Panc1 (cell line): ENCODE measurements at regions not wholly inside any gene's neighbourhood (a gene's known extent, or its start where the extent isn't known, plus 50 kb on each side); places are given as distances from the start of the nearest gene placed in this dataset.

Source experiments
- ATAC-seq: fragments of 200-7000 bp; cut with Tn5 transposase; 2 replicates; pipeline ENCODE4 v1.9.1; 2020; ENCODE audit warnings: mild to moderate bottlenecking, moderate library complexity
- BruUV-seq: library from RNA; stranded (reverse); fragments of 400-500 nt; replicated peaks from 2 replicates; lab custom pipeline; 2021; lab: Mats Ljungman, UMichigan
- CTCF ChIA-PET: fragments of 300-600 bp; sonication (Branson Sonifier 250); formaldehyde crosslinking; loops from one replicate; lab custom pipeline; 2022; ENCODE audit warnings: antibody characterized with exemption; lab: Charles Lee
- POLR2A ChIA-PET: fragments of 300-600 bp; sonication (Branson Sonifier 250); formaldehyde crosslinking; loops from one replicate; lab custom pipeline; 2022; ENCODE audit warnings: antibody characterized with exemption; lab: Charles Lee
- DNase-seq: peaks from one replicate; pipeline ENCODE4 v3.0.0-alpha.2; 2010; ENCODE audit warnings: low read depth, low spot score
- H3K27ac ChIP-seq: 2 replicates; pipeline ENCODE4 v1.5.1; 2011; ENCODE audit warnings: mild to moderate bottlenecking, low read length, inconsistent platforms
- H3K27me3 ChIP-seq: fragments of 200-500 bp; sonication (Bioruptor generic); 2 replicates; pipeline ENCODE4 v1.6.0; 2014; ENCODE audit warnings: low read length, inconsistent platforms; ENCODE audit not compliant: control insufficient read depth, insufficient read depth
- H3K36me3 ChIP-seq: fragments of 200-500 bp; sonication (Bioruptor generic); 2 replicates; pipeline ENCODE4 v1.5.1; 2014; ENCODE audit warnings: inconsistent platforms, mild to moderate bottlenecking, low read length, moderate library complexity; ENCODE audit not compliant: control insufficient read depth, insufficient read depth
- H3K4me1 ChIP-seq: 2 replicates; pipeline ENCODE4 v1.5.1; 2011; ENCODE audit warnings: inconsistent platforms, mild to moderate bottlenecking, low read length, moderate library complexity; ENCODE audit not compliant: control insufficient read depth, insufficient read depth
- H3K4me3 ChIP-seq, 2 experiments: 2 replicates each; pipeline ENCODE4 v1.5.1; 2011 to 2012; ENCODE audit warnings: low read depth in 2 of 2, low read length in 2 of 2, mild to moderate bottlenecking in 2 of 2, inconsistent platforms in 1 of 2, moderate library complexity in 1 of 2
- H3K9me3 ChIP-seq: fragments of 200-500 bp; sonication (Bioruptor generic); 2 replicates; pipeline ENCODE4 v1.5.1; 2014; ENCODE audit warnings: low read depth, mild to moderate bottlenecking, inconsistent platforms, low read length, moderate library complexity; ENCODE audit not compliant: control insufficient read depth, insufficient read depth
- POLR2AphosphoS5 ChIP-seq: IDR thresholded peaks from 2 replicates; pipeline ENCODE4 v1.6.1; 2012; ENCODE audit warnings: mild to moderate bottlenecking, low read depth, low read length, moderate library complexity
- SIN3A ChIP-seq: IDR thresholded peaks from 2 replicates; pipeline ENCODE4 v1.6.1; 2012; ENCODE audit warnings: low read depth, mild to moderate bottlenecking, low read length, moderate library complexity, borderline replicate concordance; ENCODE audit not compliant: insufficient read depth
- TCF7L2 ChIP-seq: IDR thresholded peaks from 2 replicates; pipeline ENCODE4 v1.6.1; 2011; ENCODE audit warnings: mild to moderate bottlenecking, low read depth, low read length, inconsistent platforms
- in situ Hi-C: cut with HindIII; loops from 2 replicates; pipeline ENCODE4 v1.10.0; 2016; ENCODE audit warnings: low sequenced_read_pairs, low pct_unique_long_range_greater_than_20kb
- intact Hi-C: fragments of 100-400 bp; cut with micrococcal nuclease; formaldehyde crosslinking; loops from one replicate; pipeline ENCODE4 v1.10.0; 2022; ENCODE audit not compliant: unreplicated experiment
- TF ChIP-seq, protein P1 (sequence below): fragments of 450-650 bp; IDR thresholded peaks from 2 replicates; pipeline ENCODE4 v1.5.1; 2017; ENCODE audit warnings: mild to moderate bottlenecking
- TF ChIP-seq, protein P2 (sequence below), 2 experiments: IDR thresholded peaks; 2 replicates each; pipeline ENCODE4 v1.6.1; 2011 to 2012; ENCODE audit warnings: low read depth in 2 of 2, control low read depth in 1 of 2, low read length in 1 of 2, mild to moderate bottlenecking in 1 of 2, moderate library complexity in 1 of 2; ENCODE audit not compliant: insufficient read depth in 1 of 2

DNA sequence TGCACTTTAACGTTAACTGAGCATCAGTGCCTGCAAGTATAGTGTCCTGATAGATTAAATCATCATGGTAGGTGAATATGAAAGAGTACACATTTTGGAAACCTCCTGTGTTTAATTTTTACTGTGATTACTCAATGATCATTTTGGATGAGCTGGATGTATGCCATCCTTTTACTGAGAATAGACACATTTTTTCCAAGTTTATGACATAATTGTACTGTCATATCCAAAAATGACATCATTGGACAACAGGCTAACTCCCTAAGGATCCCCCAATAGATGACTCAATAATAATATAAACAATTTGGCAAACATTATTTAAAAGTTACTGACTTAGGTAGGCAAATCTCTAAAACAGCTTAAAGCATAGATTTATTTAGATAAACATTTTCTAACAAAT, 410.8 kb upstream of the REG3G start:
- Histone ChIP-seq H3K27ac (no peak overlapping the region), H3K36me3 (no peaks in the 10 kb centered on the region), H3K4me1 (no peaks in the 10 kb centered on the region), H3K27me3 (no peaks in the 10 kb centered on the region), H3K9me3 (no peaks in the 10 kb centered on the region), H3K4me3 (no peak overlapping the region)
- DNase-seq (no peak), ATAC-seq (no peak)
- intact Hi-C loops, result no loop called here
- in situ Hi-C loops, result no loop called here
- POLR2A ChIA-PET, result no interaction called here
- BruUV-seq, result no TSS peak
- CTCF ChIA-PET, result no interaction called here
- no peak for TF ChIP-seq SIN3A
- TF ChIP-seq TCF7L2, result no peak
- TF ChIP-seq, protein P1, sequence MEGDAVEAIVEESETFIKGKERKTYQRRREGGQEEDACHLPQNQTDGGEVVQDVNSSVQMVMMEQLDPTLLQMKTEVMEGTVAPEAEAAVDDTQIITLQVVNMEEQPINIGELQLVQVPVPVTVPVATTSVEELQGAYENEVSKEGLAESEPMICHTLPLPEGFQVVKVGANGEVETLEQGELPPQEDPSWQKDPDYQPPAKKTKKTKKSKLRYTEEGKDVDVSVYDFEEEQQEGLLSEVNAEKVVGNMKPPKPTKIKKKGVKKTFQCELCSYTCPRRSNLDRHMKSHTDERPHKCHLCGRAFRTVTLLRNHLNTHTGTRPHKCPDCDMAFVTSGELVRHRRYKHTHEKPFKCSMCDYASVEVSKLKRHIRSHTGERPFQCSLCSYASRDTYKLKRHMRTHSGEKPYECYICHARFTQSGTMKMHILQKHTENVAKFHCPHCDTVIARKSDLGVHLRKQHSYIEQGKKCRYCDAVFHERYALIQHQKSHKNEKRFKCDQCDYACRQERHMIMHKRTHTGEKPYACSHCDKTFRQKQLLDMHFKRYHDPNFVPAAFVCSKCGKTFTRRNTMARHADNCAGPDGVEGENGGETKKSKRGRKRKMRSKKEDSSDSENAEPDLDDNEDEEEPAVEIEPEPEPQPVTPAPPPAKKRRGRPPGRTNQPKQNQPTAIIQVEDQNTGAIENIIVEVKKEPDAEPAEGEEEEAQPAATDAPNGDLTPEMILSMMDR, result no peak
- TF ChIP-seq, protein P2, sequence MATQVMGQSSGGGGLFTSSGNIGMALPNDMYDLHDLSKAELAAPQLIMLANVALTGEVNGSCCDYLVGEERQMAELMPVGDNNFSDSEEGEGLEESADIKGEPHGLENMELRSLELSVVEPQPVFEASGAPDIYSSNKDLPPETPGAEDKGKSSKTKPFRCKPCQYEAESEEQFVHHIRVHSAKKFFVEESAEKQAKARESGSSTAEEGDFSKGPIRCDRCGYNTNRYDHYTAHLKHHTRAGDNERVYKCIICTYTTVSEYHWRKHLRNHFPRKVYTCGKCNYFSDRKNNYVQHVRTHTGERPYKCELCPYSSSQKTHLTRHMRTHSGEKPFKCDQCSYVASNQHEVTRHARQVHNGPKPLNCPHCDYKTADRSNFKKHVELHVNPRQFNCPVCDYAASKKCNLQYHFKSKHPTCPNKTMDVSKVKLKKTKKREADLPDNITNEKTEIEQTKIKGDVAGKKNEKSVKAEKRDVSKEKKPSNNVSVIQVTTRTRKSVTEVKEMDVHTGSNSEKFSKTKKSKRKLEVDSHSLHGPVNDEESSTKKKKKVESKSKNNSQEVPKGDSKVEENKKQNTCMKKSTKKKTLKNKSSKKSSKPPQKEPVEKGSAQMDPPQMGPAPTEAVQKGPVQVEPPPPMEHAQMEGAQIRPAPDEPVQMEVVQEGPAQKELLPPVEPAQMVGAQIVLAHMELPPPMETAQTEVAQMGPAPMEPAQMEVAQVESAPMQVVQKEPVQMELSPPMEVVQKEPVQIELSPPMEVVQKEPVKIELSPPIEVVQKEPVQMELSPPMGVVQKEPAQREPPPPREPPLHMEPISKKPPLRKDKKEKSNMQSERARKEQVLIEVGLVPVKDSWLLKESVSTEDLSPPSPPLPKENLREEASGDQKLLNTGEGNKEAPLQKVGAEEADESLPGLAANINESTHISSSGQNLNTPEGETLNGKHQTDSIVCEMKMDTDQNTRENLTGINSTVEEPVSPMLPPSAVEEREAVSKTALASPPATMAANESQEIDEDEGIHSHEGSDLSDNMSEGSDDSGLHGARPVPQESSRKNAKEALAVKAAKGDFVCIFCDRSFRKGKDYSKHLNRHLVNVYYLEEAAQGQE (IDR thresholded peaks at IDR 0.05; ENCODE audit: insufficient read depth in 1 of 2, low read depth in 2 of 2, low read length in 1 of 2), result no peak
- no peak for TF ChIP-seq POLR2AphosphoS5

- TF ChIP-seq SIN3A, result no peak
- TF ChIP-seq, protein P2 (IDR thresholded peaks at IDR 0.05; ENCODE audit: insufficient read depth in 1 of 2, low read depth in 2 of 2, low read length in 1 of 2), result no peak
- TF ChIP-seq, protein P1, result no peak
- TF ChIP-seq TCF7L2, result no peak
- TF ChIP-seq POLR2AphosphoS5, result no peak
- Histone ChIP-seq H3K4me1 (no peaks in the 10 kb centered on the region), H3K9me3 (no peaks in the 10 kb centered on the region), H3K36me3 (no peaks in the 10 kb centered on the region), H3K27me3 (no peaks in the 10 kb centered on the region), H3K27ac (no peak overlapping the region), H3K4me3 (no peak overlapping the region)
- CTCF ChIA-PET, result no interaction called here
- intact Hi-C loops (no loop called here), in situ Hi-C loops (no loop called here)
- DNase-seq (no peak), ATAC-seq (no peak)
- BruUV-seq, result no TSS peak
- POLR2A ChIA-PET, result no interaction called here
Observed at GRCh38 chr2:78615956-78616355, 409.5 kb upstream of the REG3G start.
